Mammary epithelial cell (primary cell): ENCODE measurements at regions not wholly inside any gene's neighbourhood (a gene's known extent, or its start where the extent isn't known, plus 50 kb on each side); places are given as distances from the start of the nearest gene placed in this dataset.

Experiments used
- CTCF ChIP-seq, 2 donors: IDR thresholded peaks in 1 of 2; conservative IDR thresholded peaks in 1 of 2; 2 replicates each; pipeline ENCODE4 v1.5.1; 2011 to 2012; ENCODE audit warnings: inconsistent platforms in 2 of 2, low read length in 2 of 2, mild to moderate bottlenecking in 2 of 2, control low read depth in 1 of 2, low read depth in 1 of 2; ENCODE audit not compliant: insufficient read depth in 1 of 2; ENCODE audit errors: extremely low read depth in 1 of 2
- EZH2 ChIP-seq: IDR thresholded peaks from 2 replicates; pipeline ENCODE4 v1.6.1; 2012; ENCODE audit warnings: low read length, inconsistent platforms, borderline replicate concordance

DNA sequence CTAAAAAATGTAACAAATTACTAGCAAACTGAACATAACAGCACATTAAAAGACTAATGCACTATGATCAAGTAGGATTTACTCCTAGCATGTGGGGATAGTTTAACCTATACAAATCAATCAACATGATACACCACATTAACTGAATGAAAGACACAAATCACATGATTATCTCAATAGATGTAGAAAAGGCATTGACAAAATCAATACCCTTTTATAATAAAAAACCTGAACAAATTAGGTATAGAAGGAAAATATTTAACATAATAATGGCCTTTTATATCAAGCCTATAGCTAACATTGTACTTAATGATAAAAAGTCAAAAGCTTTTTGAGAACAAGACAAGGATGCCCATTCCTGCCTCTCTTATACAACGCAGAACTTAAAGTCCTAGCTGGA, 540.0 kb downstream of the RERGL start:
- TF ChIP-seq CTCF (conservative IDR thresholded peaks at IDR 0.05 in 1 of 2, IDR thresholded peaks at IDR 0.05 in 1 of 2; ENCODE audit: extremely low read depth in 1 of 2, insufficient read depth in 1 of 2, low read depth in 1 of 2, low read length in 2 of 2) (no peak), EZH2 (no peak)
